WTC11 (cell line): ENCODE measurements at regions not wholly inside any gene's neighbourhood (a gene's known extent, or its start where the extent isn't known, plus 50 kb on each side); places are given as distances from the start of the nearest gene placed in this dataset.

ENCODE experiments used
- ATAC-seq: fragments of 200-7000 bp; cut with Tn5 transposase; 2 replicates; pipeline ENCODE4 v1.10.0; 2021; ENCODE audit warnings: mild to moderate bottlenecking, moderate library complexity
- CTCF ChIA-PET: fragments of 300-600 bp; sonication (Branson Sonifier 250); formaldehyde crosslinking; loops from one replicate; lab custom pipeline; 2021; ENCODE audit warnings: antibody characterized with exemption; lab: Charles Lee
- POLR2A ChIA-PET: fragments of 350-600 bp; sonication (Branson Sonifier 250); formaldehyde crosslinking; loops from one replicate; lab custom pipeline; 2021; ENCODE audit warnings: antibody characterized with exemption; lab: Charles Lee
- DNase-seq: peaks from one replicate; pipeline ENCODE4 v3.0.0; 2021; ENCODE audit warnings: low spot score
- H3K27ac Mint-ChIP-seq: 2 replicates; pipeline ENCODE4 v1.8.0; 2021; ENCODE audit warnings: mixed read lengths
- H3K27me3 Mint-ChIP-seq: 2 replicates; pipeline ENCODE4 v1.8.0; 2021; ENCODE audit warnings: low read depth, mild to moderate bottlenecking, moderate library complexity, mixed read lengths
- H3K36me3 Mint-ChIP-seq: 2 replicates; pipeline ENCODE4 v1.8.0; 2021; ENCODE audit warnings: mixed read lengths
- H3K4me1 Mint-ChIP-seq: 2 replicates; pipeline ENCODE4 v1.8.0; 2022; ENCODE audit warnings: mixed read lengths
- H3K4me3 Mint-ChIP-seq: 2 replicates; pipeline ENCODE4 v1.8.0; 2021; ENCODE audit warnings: mild to moderate bottlenecking, moderate library complexity, mixed read lengths
- H3K9me3 Mint-ChIP-seq: 2 replicates; pipeline ENCODE4 v1.8.0; 2021; ENCODE audit warnings: mixed read lengths
- EMX1 ChIP-seq: fragments of 250-450 bp; sonication (Bioruptor Pico); IDR thresholded peaks from 2 replicates; pipeline ENCODE4 v1.8.0; 2021; ENCODE audit warnings: mild to moderate bottlenecking
- ESRRA ChIP-seq: sonication (generic); formaldehyde crosslinking; IDR thresholded peaks from 2 replicates; pipeline ENCODE4 v1.8.1; 2022; ENCODE audit warnings: mild to moderate bottlenecking, missing genetic modification reagents, borderline replicate concordance
- GABPB1 ChIP-seq: sonication (generic); formaldehyde crosslinking; IDR thresholded peaks from 2 replicates; pipeline ENCODE4 v1.8.1; 2023; ENCODE audit warnings: mild to moderate bottlenecking, missing genetic modification reagents
- NR1H2 ChIP-seq: sonication (generic); formaldehyde crosslinking; IDR thresholded peaks from 2 replicates; pipeline ENCODE4 v1.9.0; 2021; ENCODE audit warnings: mild to moderate bottlenecking, moderate library complexity, missing genetic modification reagents
- ZNF219 ChIP-seq: sonication (generic); formaldehyde crosslinking; IDR thresholded peaks from 2 replicates; pipeline ENCODE4 v1.8.0; 2023; ENCODE audit warnings: missing genetic modification reagents, mild to moderate bottlenecking, borderline replicate concordance
- TF ChIP-seq, protein P1 (sequence below): fragments of 250-450 bp; sonication (Bioruptor Pico); conservative IDR thresholded peaks from 2 replicates; pipeline ENCODE4 v1.9.0; 2021; ENCODE audit warnings: mild to moderate bottlenecking
- TF ChIP-seq, protein P2 (sequence below): sonication (generic); formaldehyde crosslinking; IDR thresholded peaks from 2 replicates; pipeline ENCODE4 v1.8.0; 2022; ENCODE audit warnings: mild to moderate bottlenecking, missing genetic modification reagents
- TF ChIP-seq, protein P3 (sequence below): sonication (generic); formaldehyde crosslinking; IDR thresholded peaks from 2 replicates; pipeline ENCODE4 v1.8.1; 2022; ENCODE audit warnings: mild to moderate bottlenecking, moderate library complexity, missing genetic modification reagents
- TF ChIP-seq, protein P4 (sequence below): sonication (generic); formaldehyde crosslinking; IDR thresholded peaks from 2 replicates; pipeline ENCODE4 v1.8.0; 2022; ENCODE audit warnings: missing genetic modification reagents
- TF ChIP-seq, protein P5 (sequence below): fragments of 250-450 bp; sonication (Bioruptor Pico); IDR thresholded peaks from 2 replicates; pipeline ENCODE4 v2.1.2; 2022; ENCODE audit warnings: mild to moderate bottlenecking, moderate library complexity
- TF ChIP-seq, protein P6 (sequence below): sonication (generic); formaldehyde crosslinking; IDR thresholded peaks from 2 replicates; pipeline ENCODE4 v1.8.1; 2022; ENCODE audit warnings: mild to moderate bottlenecking, missing genetic modification reagents, moderate library complexity, borderline replicate concordance
- TF ChIP-seq, protein P7 (sequence below): sonication (generic); formaldehyde crosslinking; IDR thresholded peaks from 2 replicates; pipeline ENCODE4 v1.8.1; 2023; ENCODE audit warnings: mild to moderate bottlenecking, missing genetic modification reagents, moderate library complexity
- TF ChIP-seq, protein P8 (sequence below): fragments of 250-450 bp; sonication (Bioruptor Pico); IDR thresholded peaks from 2 replicates; pipeline ENCODE4 v1.9.0; 2021; ENCODE audit warnings: mild to moderate bottlenecking
- TF ChIP-seq, protein P9 (sequence below): sonication (generic); formaldehyde crosslinking; IDR thresholded peaks from 2 replicates; pipeline ENCODE4 v1.8.1; 2023; ENCODE audit warnings: mild to moderate bottlenecking, missing genetic modification reagents

DNA sequence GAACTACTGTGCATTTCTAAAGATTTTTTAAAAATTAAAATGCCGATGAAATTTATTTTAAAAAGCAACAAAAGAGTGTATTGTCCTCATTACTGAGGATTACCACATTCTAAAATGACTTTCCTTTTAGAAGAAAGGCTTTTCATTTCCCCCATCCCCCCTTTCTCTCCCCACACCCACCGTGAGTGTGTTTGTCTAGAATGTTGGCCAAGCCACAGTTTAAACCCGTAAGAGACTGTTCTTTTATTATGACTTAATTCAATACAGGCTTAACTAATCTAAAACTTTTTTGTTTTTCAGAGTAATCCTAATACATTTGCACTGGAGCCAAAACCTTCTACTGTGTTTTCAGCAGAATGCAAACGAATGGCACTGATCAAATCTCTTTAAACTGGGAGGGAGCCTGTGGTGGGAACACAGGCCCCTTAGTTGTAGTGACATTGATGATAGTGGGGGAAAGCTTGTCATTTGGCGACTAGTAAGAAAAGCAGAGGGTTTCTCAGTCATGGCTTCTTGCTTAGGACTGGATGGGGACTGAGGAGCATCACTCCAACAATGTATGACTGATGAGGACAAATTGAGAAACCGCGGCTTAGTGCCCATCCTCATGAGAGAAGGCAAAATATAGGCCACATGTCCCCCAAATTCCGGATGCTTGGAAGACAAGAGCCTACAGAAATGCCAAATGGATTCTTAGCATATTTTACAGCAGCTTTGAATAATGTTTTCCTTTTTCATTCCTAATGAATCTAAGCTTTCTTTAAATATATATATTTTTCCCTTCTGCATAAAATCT is 154.0 kb upstream of the SMIM21 start (continued):
- TF ChIP-seq, protein P1, sequence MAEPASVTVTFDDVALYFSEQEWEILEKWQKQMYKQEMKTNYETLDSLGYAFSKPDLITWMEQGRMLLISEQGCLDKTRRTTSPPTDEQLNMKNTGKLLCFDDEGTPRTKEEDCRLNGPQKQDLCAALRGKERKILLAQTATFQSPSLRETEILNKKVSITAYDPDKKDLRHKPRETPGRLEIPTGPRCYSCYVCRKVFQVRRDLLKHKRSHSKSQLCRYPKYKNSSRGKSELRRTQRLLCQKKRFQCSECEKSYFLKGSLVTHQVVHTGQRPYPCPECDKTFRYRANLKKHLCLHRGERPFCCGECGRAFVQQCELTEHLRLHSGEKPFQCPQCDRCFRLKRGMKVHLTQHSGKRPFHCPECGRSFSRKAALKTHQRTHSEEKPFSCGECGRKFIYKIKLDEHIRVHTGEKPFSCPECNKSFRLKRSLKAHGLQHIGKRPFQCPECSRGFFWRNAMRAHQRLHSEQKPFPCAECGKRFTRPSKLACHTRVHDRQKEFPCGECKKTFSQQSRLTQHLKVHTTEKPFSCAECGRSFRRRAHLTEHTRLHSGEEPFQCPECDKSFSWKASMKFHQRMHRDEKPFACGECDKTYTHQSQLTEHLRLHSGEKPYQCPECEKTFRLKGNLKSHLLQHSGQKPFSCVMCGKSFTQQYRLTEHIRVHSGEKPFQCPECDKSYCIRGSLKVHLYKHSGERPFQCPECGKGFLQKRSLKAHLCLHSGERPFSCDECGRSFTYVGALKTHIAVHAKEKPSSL (CRISPR knock-in tag) = no peak
- TF ChIP-seq, protein P2, sequence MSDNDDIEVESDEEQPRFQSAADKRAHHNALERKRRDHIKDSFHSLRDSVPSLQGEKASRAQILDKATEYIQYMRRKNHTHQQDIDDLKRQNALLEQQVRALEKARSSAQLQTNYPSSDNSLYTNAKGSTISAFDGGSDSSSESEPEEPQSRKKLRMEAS (CRISPR knock-in tag) = no peak
- no peak for TF ChIP-seq EMX1 (CRISPR knock-in tag)
- TF ChIP-seq, protein P3, sequence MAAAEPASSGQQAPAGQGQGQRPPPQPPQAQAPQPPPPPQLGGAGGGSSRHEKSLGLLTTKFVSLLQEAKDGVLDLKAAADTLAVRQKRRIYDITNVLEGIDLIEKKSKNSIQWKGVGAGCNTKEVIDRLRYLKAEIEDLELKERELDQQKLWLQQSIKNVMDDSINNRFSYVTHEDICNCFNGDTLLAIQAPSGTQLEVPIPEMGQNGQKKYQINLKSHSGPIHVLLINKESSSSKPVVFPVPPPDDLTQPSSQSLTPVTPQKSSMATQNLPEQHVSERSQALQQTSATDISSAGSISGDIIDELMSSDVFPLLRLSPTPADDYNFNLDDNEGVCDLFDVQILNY = no peak

DNA sequence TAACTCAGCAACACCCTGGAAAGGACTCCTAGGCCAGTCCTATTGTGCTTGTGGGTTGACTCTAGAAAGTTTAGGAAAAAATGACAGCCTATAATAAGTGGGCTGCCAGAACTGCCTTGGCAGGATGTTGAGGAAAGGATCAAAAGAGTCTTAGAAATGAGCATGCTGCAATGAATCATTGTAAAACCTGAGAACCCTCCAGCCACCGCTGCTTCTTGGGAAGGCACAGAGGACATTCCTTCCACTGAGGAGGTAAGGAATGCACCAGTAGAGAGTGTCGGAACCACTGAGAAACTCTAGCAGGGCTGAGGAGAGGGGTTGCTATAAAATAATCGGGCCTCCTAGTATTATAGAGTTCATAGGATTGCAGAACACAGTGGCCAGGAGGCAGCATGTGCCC is 146.7 kb upstream of the SMIM21 start:
- no peak for DNase-seq
- no peak overlapping the region for H3K4me3 Mint-ChIP-seq
- CTCF ChIA-PET = no interaction called here
- no peaks in the 10 kb centered on the region for H3K27me3 Mint-ChIP-seq
- no peak for ATAC-seq
- no peaks in the 10 kb centered on the region for H3K4me1 Mint-ChIP-seq
- POLR2A ChIA-PET = no interaction called here
- no peaks in the 10 kb centered on the region for H3K36me3 Mint-ChIP-seq
- H3K27ac Mint-ChIP-seq = no peak overlapping the region
- H3K9me3 Mint-ChIP-seq = peaks cover 28% of the 10 kb centered on the region
- TF ChIP-seq, protein P4, sequence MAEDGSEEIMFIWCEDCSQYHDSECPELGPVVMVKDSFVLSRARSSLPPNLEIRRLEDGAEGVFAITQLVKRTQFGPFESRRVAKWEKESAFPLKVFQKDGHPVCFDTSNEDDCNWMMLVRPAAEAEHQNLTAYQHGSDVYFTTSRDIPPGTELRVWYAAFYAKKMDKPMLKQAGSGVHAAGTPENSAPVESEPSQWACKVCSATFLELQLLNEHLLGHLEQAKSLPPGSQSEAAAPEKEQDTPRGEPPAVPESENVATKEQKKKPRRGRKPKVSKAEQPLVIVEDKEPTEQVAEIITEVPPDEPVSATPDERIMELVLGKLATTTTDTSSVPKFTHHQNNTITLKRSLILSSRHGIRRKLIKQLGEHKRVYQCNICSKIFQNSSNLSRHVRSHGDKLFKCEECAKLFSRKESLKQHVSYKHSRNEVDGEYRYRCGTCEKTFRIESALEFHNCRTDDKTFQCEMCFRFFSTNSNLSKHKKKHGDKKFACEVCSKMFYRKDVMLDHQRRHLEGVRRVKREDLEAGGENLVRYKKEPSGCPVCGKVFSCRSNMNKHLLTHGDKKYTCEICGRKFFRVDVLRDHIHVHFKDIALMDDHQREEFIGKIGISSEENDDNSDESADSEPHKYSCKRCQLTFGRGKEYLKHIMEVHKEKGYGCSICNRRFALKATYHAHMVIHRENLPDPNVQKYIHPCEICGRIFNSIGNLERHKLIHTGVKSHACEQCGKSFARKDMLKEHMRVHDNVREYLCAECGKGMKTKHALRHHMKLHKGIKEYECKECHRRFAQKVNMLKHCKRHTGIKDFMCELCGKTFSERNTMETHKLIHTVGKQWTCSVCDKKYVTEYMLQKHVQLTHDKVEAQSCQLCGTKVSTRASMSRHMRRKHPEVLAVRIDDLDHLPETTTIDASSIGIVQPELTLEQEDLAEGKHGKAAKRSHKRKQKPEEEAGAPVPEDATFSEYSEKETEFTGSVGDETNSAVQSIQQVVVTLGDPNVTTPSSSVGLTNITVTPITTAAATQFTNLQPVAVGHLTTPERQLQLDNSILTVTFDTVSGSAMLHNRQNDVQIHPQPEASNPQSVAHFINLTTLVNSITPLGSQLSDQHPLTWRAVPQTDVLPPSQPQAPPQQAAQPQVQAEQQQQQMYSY (CRISPR knock-in tag) = no peak
- TF ChIP-seq GABPB1 (CRISPR knock-in tag) = no peak
- TF ChIP-seq, protein P3 = no peak
- TF ChIP-seq, protein P5, sequence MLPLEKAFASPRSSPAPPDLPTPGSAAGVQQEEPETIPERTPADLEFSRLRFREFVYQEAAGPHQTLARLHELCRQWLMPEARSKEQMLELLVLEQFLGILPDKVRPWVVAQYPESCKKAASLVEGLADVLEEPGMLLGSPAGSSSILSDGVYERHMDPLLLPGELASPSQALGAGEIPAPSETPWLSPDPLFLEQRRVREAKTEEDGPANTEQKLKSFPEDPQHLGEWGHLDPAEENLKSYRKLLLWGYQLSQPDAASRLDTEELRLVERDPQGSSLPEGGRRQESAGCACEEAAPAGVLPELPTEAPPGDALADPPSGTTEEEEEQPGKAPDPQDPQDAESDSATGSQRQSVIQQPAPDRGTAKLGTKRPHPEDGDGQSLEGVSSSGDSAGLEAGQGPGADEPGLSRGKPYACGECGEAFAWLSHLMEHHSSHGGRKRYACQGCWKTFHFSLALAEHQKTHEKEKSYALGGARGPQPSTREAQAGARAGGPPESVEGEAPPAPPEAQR (CRISPR knock-in tag) = no peak
- TF ChIP-seq, protein P6, sequence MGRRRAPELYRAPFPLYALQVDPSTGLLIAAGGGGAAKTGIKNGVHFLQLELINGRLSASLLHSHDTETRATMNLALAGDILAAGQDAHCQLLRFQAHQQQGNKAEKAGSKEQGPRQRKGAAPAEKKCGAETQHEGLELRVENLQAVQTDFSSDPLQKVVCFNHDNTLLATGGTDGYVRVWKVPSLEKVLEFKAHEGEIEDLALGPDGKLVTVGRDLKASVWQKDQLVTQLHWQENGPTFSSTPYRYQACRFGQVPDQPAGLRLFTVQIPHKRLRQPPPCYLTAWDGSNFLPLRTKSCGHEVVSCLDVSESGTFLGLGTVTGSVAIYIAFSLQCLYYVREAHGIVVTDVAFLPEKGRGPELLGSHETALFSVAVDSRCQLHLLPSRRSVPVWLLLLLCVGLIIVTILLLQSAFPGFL (CRISPR knock-in tag) = no peak
- TF ChIP-seq, protein P7, sequence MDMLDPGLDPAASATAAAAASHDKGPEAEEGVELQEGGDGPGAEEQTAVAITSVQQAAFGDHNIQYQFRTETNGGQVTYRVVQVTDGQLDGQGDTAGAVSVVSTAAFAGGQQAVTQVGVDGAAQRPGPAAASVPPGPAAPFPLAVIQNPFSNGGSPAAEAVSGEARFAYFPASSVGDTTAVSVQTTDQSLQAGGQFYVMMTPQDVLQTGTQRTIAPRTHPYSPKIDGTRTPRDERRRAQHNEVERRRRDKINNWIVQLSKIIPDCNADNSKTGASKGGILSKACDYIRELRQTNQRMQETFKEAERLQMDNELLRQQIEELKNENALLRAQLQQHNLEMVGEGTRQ = no peak
- TF ChIP-seq, protein P8, sequence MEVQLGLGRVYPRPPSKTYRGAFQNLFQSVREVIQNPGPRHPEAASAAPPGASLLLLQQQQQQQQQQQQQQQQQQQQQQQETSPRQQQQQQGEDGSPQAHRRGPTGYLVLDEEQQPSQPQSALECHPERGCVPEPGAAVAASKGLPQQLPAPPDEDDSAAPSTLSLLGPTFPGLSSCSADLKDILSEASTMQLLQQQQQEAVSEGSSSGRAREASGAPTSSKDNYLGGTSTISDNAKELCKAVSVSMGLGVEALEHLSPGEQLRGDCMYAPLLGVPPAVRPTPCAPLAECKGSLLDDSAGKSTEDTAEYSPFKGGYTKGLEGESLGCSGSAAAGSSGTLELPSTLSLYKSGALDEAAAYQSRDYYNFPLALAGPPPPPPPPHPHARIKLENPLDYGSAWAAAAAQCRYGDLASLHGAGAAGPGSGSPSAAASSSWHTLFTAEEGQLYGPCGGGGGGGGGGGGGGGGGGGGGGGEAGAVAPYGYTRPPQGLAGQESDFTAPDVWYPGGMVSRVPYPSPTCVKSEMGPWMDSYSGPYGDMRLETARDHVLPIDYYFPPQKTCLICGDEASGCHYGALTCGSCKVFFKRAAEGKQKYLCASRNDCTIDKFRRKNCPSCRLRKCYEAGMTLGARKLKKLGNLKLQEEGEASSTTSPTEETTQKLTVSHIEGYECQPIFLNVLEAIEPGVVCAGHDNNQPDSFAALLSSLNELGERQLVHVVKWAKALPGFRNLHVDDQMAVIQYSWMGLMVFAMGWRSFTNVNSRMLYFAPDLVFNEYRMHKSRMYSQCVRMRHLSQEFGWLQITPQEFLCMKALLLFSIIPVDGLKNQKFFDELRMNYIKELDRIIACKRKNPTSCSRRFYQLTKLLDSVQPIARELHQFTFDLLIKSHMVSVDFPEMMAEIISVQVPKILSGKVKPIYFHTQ (CRISPR knock-in tag) = no peak
- TF ChIP-seq NR1H2 (CRISPR knock-in tag) = no peak
- no peak for TF ChIP-seq ZNF219 (CRISPR knock-in tag)
- TF ChIP-seq, protein P9, sequence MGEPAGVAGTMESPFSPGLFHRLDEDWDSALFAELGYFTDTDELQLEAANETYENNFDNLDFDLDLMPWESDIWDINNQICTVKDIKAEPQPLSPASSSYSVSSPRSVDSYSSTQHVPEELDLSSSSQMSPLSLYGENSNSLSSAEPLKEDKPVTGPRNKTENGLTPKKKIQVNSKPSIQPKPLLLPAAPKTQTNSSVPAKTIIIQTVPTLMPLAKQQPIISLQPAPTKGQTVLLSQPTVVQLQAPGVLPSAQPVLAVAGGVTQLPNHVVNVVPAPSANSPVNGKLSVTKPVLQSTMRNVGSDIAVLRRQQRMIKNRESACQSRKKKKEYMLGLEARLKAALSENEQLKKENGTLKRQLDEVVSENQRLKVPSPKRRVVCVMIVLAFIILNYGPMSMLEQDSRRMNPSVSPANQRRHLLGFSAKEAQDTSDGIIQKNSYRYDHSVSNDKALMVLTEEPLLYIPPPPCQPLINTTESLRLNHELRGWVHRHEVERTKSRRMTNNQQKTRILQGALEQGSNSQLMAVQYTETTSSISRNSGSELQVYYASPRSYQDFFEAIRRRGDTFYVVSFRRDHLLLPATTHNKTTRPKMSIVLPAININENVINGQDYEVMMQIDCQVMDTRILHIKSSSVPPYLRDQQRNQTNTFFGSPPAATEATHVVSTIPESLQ = no peak
- TF ChIP-seq ESRRA (CRISPR knock-in tag) = no peak
- TF ChIP-seq, all 79 proteins: peak for 0
